Parathyroid adenoma (tissue), 2 donors: ENCODE measurements at regions not wholly inside any gene's neighbourhood (a gene's known extent, or its start where the extent isn't known, plus 50 kb on each side); places are given as distances from the start of the nearest gene placed in this dataset.

Experiments used
- H2AFZ ChIP-seq: fragments of 300-600 bp; sonication (generic); one replicate; pipeline ENCODE4 v1.7.0; 2017; ENCODE audit warnings: antibody characterized with exemption, mild to moderate bottlenecking
- H3K27ac ChIP-seq: fragments of 300-600 bp; sonication (generic); one replicate; pipeline ENCODE4 v1.7.0; 2017
- H3K27me3 ChIP-seq: fragments of 300-600 bp; sonication (generic); one replicate; pipeline ENCODE4 v1.7.0; 2017; ENCODE audit warnings: low read length; ENCODE audit not compliant: control insufficient read depth, insufficient read depth
- H3K36me3 ChIP-seq: fragments of 300-600 bp; sonication (generic); one replicate; pipeline ENCODE4 v1.7.0; 2017; ENCODE audit warnings: low read length; ENCODE audit not compliant: control insufficient read depth, insufficient read depth
- H3K4me1 ChIP-seq: fragments of 300-600 bp; sonication (generic); one replicate; pipeline ENCODE4 v1.7.0; 2017; ENCODE audit warnings: control low read depth
- H3K4me2 ChIP-seq: fragments of 300-600 bp; sonication (generic); one replicate; pipeline ENCODE4 v1.7.0; 2017; ENCODE audit warnings: low read length
- H3K4me3 ChIP-seq: fragments of 300-600 bp; sonication (generic); one replicate; pipeline ENCODE4 v1.7.0; 2017; ENCODE audit warnings: low read depth, low read length
- H3K79me2 ChIP-seq: fragments of 300-600 bp; sonication (generic); one replicate; pipeline ENCODE4 v1.7.0; 2017; ENCODE audit warnings: control low read depth
- H3K9ac ChIP-seq: fragments of 300-600 bp; sonication (generic); one replicate; pipeline ENCODE4 v1.7.0; 2017; ENCODE audit warnings: mild to moderate bottlenecking
- H3K9me3 ChIP-seq: fragments of 300-600 bp; sonication (generic); one replicate; pipeline ENCODE4 v1.7.0; 2017; ENCODE audit warnings: low read length; ENCODE audit not compliant: control insufficient read depth
- TF ChIP-seq, protein P1 (sequence below): fragments of 300-600 bp; sonication (generic); IDR thresholded peaks from one replicate; pipeline ENCODE4 v1.7.0; 2017; ENCODE audit warnings: antibody characterized with exemption, mild to moderate bottlenecking
- donor health status: primary hyperparathyroidism.

DNA sequence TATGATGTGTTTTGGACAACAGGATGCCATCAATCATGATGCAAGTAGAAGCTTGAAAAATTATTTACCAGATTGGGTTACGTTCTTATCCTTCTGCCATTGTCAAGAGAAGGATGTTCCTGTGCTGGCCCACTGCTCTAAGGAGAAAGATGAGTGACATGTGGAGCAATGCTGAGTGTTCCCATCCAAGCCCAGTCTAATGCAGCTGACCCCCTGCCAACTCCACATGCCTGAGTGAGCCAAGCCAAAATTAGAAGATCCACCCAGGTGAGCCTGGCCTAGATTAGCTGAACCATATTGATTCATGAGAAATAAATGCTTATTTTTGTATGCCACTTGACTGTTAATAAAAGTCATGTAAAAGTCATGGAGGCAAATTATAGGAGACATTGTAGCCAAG is 446.5 kb downstream of the CNTN3 start:
- no peak overlapping the region for H2AFZ ChIP-seq
- no peak overlapping the region for H3K4me3 ChIP-seq
- no peaks in the 10 kb centered on the region for H3K79me2 ChIP-seq
- H3K4me1 ChIP-seq = no peaks in the 10 kb centered on the region
- H3K27me3 ChIP-seq = no peaks in the 10 kb centered on the region
- TF ChIP-seq, protein P1, sequence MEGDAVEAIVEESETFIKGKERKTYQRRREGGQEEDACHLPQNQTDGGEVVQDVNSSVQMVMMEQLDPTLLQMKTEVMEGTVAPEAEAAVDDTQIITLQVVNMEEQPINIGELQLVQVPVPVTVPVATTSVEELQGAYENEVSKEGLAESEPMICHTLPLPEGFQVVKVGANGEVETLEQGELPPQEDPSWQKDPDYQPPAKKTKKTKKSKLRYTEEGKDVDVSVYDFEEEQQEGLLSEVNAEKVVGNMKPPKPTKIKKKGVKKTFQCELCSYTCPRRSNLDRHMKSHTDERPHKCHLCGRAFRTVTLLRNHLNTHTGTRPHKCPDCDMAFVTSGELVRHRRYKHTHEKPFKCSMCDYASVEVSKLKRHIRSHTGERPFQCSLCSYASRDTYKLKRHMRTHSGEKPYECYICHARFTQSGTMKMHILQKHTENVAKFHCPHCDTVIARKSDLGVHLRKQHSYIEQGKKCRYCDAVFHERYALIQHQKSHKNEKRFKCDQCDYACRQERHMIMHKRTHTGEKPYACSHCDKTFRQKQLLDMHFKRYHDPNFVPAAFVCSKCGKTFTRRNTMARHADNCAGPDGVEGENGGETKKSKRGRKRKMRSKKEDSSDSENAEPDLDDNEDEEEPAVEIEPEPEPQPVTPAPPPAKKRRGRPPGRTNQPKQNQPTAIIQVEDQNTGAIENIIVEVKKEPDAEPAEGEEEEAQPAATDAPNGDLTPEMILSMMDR = no peak
- H3K4me2 ChIP-seq = no peak overlapping the region
- H3K9me3 ChIP-seq = no peaks in the 10 kb centered on the region
- no peak overlapping the region for H3K9ac ChIP-seq
- H3K36me3 ChIP-seq = no peaks in the 10 kb centered on the region
- H3K27ac ChIP-seq = no peak overlapping the region

DNA sequence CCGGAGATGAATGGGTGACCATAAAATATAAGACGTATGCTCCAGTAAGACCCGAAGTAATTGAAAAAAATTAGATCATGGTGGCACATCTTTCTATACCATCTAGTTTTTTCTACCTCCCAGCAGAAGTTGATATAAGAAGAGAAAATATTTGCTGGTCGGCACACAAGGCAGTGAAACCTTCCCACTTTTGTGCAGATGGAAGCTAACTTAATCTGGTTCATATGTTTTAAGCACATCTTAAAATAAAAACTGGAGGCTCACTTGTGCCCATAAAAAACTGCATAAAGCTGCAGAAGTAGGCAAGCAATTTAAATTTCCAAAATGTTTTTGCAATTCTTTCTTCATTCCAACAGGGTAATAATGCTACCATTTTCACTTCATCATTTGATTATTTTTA is 449.2 kb downstream of the CNTN3 start:
- no peaks in the 10 kb centered on the region for H3K9me3 ChIP-seq
- H3K4me2 ChIP-seq = no peak overlapping the region
- H3K4me3 ChIP-seq = no peak overlapping the region
- TF ChIP-seq, protein P1 = no peak
- no peak overlapping the region for H3K27ac ChIP-seq
- no peaks in the 10 kb centered on the region for H3K36me3 ChIP-seq
- no peaks in the 10 kb centered on the region for H3K4me1 ChIP-seq
- no peak overlapping the region for H2AFZ ChIP-seq
- no peaks in the 10 kb centered on the region for H3K79me2 ChIP-seq
- H3K27me3 ChIP-seq = no peaks in the 10 kb centered on the region
- H3K9ac ChIP-seq = no peak overlapping the region

- H3K9me3 ChIP-seq = no peaks in the 10 kb centered on the region
- no peak overlapping the region for H3K27ac ChIP-seq
- no peaks in the 10 kb centered on the region for H3K27me3 ChIP-seq
- no peak overlapping the region for H3K4me3 ChIP-seq
- no peak overlapping the region for H3K9ac ChIP-seq
- TF ChIP-seq, protein P1 = no peak
- no peaks in the 10 kb centered on the region for H3K36me3 ChIP-seq
- H3K79me2 ChIP-seq = no peaks in the 10 kb centered on the region
- no peaks in the 10 kb centered on the region for H3K4me1 ChIP-seq
- H3K4me2 ChIP-seq = no peak overlapping the region
- no peak overlapping the region for H2AFZ ChIP-seq
Measured at GRCh38 chr3:74149466-74149865, 465.0 kb downstream of the CNTN3 start.

GRCh38 chr3:74145277-74145676 is 469.2 kb downstream of the CNTN3 start:
- H3K9ac ChIP-seq = no peak overlapping the region
- H3K27me3 ChIP-seq = no peaks in the 10 kb centered on the region
- no peak overlapping the region for H3K27ac ChIP-seq
- no peaks in the 10 kb centered on the region for H3K79me2 ChIP-seq
- H3K4me3 ChIP-seq = no peak overlapping the region
- no peak overlapping the region for H2AFZ ChIP-seq
- no peak overlapping the region for H3K4me2 ChIP-seq
- no peaks in the 10 kb centered on the region for H3K4me1 ChIP-seq
- TF ChIP-seq, protein P1 = no peak
- no peaks in the 10 kb centered on the region for H3K36me3 ChIP-seq
- H3K9me3 ChIP-seq = no peaks in the 10 kb centered on the region

DNA sequence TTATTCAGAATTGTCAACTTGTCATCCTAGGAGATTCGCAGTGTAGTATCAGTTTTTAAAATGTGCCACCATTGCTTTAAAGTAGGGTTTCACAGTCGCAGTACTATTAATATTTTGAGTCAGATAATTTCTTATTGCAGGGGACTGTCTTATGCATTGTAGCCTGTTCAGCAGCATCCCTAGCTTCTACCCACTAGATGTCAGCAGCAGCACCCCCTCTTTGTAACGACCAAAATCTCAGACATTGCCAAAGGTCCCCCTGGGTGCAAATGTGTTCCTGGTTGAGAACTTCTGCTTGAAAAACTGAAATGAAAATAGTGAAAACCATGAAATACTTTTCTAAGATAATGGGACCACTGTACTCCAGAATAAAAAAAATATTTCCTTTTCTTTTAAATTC is 474.8 kb downstream of the CNTN3 start:
- H3K36me3 ChIP-seq = no peaks in the 10 kb centered on the region
- no peaks in the 10 kb centered on the region for H3K79me2 ChIP-seq
- no peaks in the 10 kb centered on the region for H3K4me1 ChIP-seq
- H3K4me3 ChIP-seq = no peak overlapping the region
- no peaks in the 10 kb centered on the region for H3K9me3 ChIP-seq
- no peak overlapping the region for H3K27ac ChIP-seq
- TF ChIP-seq, protein P1 = no peak
- no peak overlapping the region for H2AFZ ChIP-seq
- no peaks in the 10 kb centered on the region for H3K27me3 ChIP-seq
- no peak overlapping the region for H3K4me2 ChIP-seq
- no peak overlapping the region for H3K9ac ChIP-seq
